SK-N-SH (cell line): ENCODE measurements at regions not wholly inside any gene's neighbourhood (a gene's known extent, or its start where the extent isn't known, plus 50 kb on each side); places are given as distances from the start of the nearest gene placed in this dataset.

Source experiments
- CTCF ChIP-seq: fragments of 200-600 bp; sonication (generic); IDR thresholded peaks from 2 replicates; pipeline ENCODE4 v1.6.1; 2017; ENCODE audit warnings: antibody characterized with exemption, mild to moderate bottlenecking, moderate library complexity
- GABPA ChIP-seq: IDR thresholded peaks from 2 replicates; pipeline ENCODE4 v1.4.0; 2012; ENCODE audit warnings: low read depth, mild to moderate bottlenecking
- POLR2AphosphoS5 ChIP-seq: IDR thresholded peaks from 2 replicates; pipeline ENCODE4 v1.6.1; 2012; ENCODE audit warnings: low read depth, low read length
- RFX5 ChIP-seq: IDR thresholded peaks from 2 replicates; pipeline ENCODE4 v1.6.1; 2012; ENCODE audit warnings: mild to moderate bottlenecking, improper control_type of control experiment, low read length

GRCh38 chr18:29418136-29418535 is 1241.2 kb upstream of the CDH2 start:
- TF ChIP-seq CTCF (no peak), RFX5 (no peak), GABPA (no peak), POLR2AphosphoS5 (no peak)
